Loucy (cell line): ENCODE measurements at regions not wholly inside any gene's neighbourhood (a gene's known extent, or its start where the extent isn't known, plus 50 kb on each side); places are given as distances from the start of the nearest gene placed in this dataset.

Experiments used
- H2AFZ ChIP-seq: fragments of 200-600 bp; sonication (generic); 2 replicates; pipeline ENCODE4 v1.6.0; 2016; ENCODE audit warnings: antibody characterized with exemption, mild to moderate bottlenecking, low read length, moderate library complexity
- H3F3A ChIP-seq: fragments of 200-600 bp; 2 replicates; pipeline ENCODE4 v1.6.0; 2016; ENCODE audit warnings: antibody characterized with exemption, low read depth, mild to moderate bottlenecking
- H3K27me3 ChIP-seq: fragments of 200-600 bp; sonication (generic); 2 replicates; pipeline ENCODE4 v1.6.1; 2014; ENCODE audit warnings: low read length, mild to moderate bottlenecking; ENCODE audit not compliant: insufficient read depth, poor library complexity, severe bottlenecking
- H3K36me3 ChIP-seq: fragments of 200-600 bp; sonication (generic); 2 replicates; pipeline ENCODE4 v1.6.1; 2016; ENCODE audit warnings: low read length; ENCODE audit not compliant: insufficient read depth
- H3K4me1 ChIP-seq: fragments of 200-600 bp; sonication (generic); 2 replicates; pipeline ENCODE4 v1.5.1; 2014; ENCODE audit warnings: low read length, mild to moderate bottlenecking; ENCODE audit not compliant: insufficient read depth, poor library complexity, severe bottlenecking
- H3K4me2 ChIP-seq: fragments of 200-600 bp; sonication (generic); 2 replicates; pipeline ENCODE4 v1.6.0; 2014; ENCODE audit warnings: antibody characterized with exemption, low read length, low read depth, mild to moderate bottlenecking; ENCODE audit not compliant: poor library complexity, severe bottlenecking
- H3K4me3 ChIP-seq: fragments of 200-600 bp; sonication (generic); 2 replicates; pipeline ENCODE4 v1.5.1; 2014; ENCODE audit warnings: low read length, mild to moderate bottlenecking, mixed read lengths; ENCODE audit not compliant: poor library complexity, severe bottlenecking
- H3K79me2 ChIP-seq: fragments of 200-600 bp; sonication (generic); 2 replicates; pipeline ENCODE4 v1.6.1; 2014; ENCODE audit warnings: low read length; ENCODE audit not compliant: insufficient read depth
- H3K9ac ChIP-seq: fragments of 200-600 bp; sonication (generic); 2 replicates; pipeline ENCODE4 v1.6.0; 2014; ENCODE audit warnings: mild to moderate bottlenecking, low read depth, low read length, moderate library complexity; ENCODE audit not compliant: poor library complexity, severe bottlenecking
- H3K9me2 ChIP-seq: fragments of 200-600 bp; sonication (generic); replicated peaks from 2 replicates; pipeline ENCODE4 v1.6.1; 2016; ENCODE audit warnings: low read depth, low read length, mixed read lengths
- H3K9me3 ChIP-seq: fragments of 200-600 bp; sonication (generic); 2 replicates; pipeline ENCODE4 v1.6.1; 2014; ENCODE audit warnings: mild to moderate bottlenecking, antibody characterized with exemption, low read length, low read depth; ENCODE audit not compliant: insufficient read depth
- H4K20me1 ChIP-seq: fragments of 200-600 bp; sonication (generic); 2 replicates; pipeline ENCODE4 v1.6.0; 2014; ENCODE audit warnings: antibody characterized with exemption, low read length, mild to moderate bottlenecking; ENCODE audit not compliant: insufficient read depth, poor library complexity, severe bottlenecking
- CTCF ChIP-seq: fragments of 200-600 bp; sonication (generic); conservative IDR thresholded peaks from 2 replicates; pipeline ENCODE4 v1.5.1; 2014; ENCODE audit warnings: mild to moderate bottlenecking, antibody characterized with exemption, low read length
- EZH2phosphoT487 ChIP-seq: fragments of 200-600 bp; IDR thresholded peaks from 2 replicates; pipeline ENCODE4 v1.6.1; 2018; ENCODE audit warnings: antibody characterized with exemption, mild to moderate bottlenecking, moderate library complexity, borderline replicate concordance

GRCh38 chr13:80132741-80133601 lies 208.0 kb downstream of the SPRY2 start:
- Histone ChIP-seq H4K20me1 (no peaks in the 10 kb centered on the region), H3K79me2 (no peaks in the 10 kb centered on the region), H2AFZ (peak overlapping the region; percentile 66)

DNA sequence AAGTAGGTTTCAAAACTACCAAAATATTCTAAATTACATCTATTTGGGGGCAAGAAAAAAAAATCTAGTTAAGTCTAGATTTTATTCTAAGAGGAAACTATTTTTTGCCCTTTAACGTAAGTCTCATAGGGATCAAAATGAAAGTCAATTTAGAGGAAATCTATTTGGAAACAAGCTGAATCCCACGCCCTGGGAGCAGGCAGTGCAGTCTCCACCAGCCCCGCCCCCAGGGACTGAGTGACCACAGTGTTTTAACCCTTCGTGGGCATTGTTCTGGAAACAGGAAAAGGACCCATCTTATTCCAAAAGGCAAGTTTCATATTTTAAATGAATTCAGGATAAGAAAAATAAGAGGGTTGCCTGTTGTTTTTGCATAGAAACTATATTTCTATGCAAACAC lies 209.7 kb downstream of the SPRY2 start:
- H3K9ac ChIP-seq: no peak overlapping the region
- TF ChIP-seq EZH2phosphoT487 (no peak), CTCF (no peak)
- no peak overlapping the region for H3K4me3 ChIP-seq

More at GRCh38 chr13:80132741-80133601, 208.0 kb downstream of the SPRY2 start:
- H3K9ac ChIP-seq: peak overlapping the region; percentile 43
- no peaks in the 10 kb centered on the region for H3K36me3 ChIP-seq
- no peaks in the 10 kb centered on the region for H3K27me3 ChIP-seq
- no peaks in the 10 kb centered on the region for H3F3A ChIP-seq
- H3K4me1 ChIP-seq: peaks cover 25% of the 10 kb centered on the region
- no peaks in the 10 kb centered on the region for H3K9me3 ChIP-seq
- H3K4me3 ChIP-seq: peak overlapping the region; percentile 59
- TF ChIP-seq EZH2phosphoT487 (no peak), CTCF (no peak)
- peak overlapping the region; percentile 81 for H3K4me2 ChIP-seq
- H3K9me2 ChIP-seq: no peaks in the 10 kb centered on the region

GRCh38 chr13:80126389-80127068 lies 214.4 kb downstream of the SPRY2 start:
- Histone ChIP-seq H3K79me2 (no peaks in the 10 kb centered on the region), H3K9ac (no peak overlapping the region), H3K4me1 (no peaks in the 10 kb centered on the region), H3K27me3 (no peaks in the 10 kb centered on the region), H2AFZ (0 out of 2 replicates have a peak overlapping the region, but pooled peaks have one; percentile 6), H3K4me2 (no peak overlapping the region), H4K20me1 (no peaks in the 10 kb centered on the region), H3K36me3 (no peaks in the 10 kb centered on the region), H3K9me3 (no peaks in the 10 kb centered on the region), H3K9me2 (no peaks in the 10 kb centered on the region), H3K4me3 (no peak overlapping the region), H3F3A (no peaks in the 10 kb centered on the region)
- TF ChIP-seq CTCF (no peak), EZH2phosphoT487 (no peak)

More for the DNA sequence above, 209.7 kb downstream of the SPRY2 start:
- Histone ChIP-seq H3K79me2 (no peaks in the 10 kb centered on the region), H3K27me3 (no peaks in the 10 kb centered on the region), H4K20me1 (no peaks in the 10 kb centered on the region), H3K4me1 (peaks cover 25% of the 10 kb centered on the region), H3K36me3 (no peaks in the 10 kb centered on the region), H3K9me2 (no peaks in the 10 kb centered on the region), H2AFZ (no peak overlapping the region), H3K9me3 (no peaks in the 10 kb centered on the region), H3F3A (no peaks in the 10 kb centered on the region), H3K4me2 (no peak overlapping the region)
